NCI-H345 (cell line): ENCODE measurements at regions not wholly inside any gene's neighbourhood (a gene's known extent, or its start where the extent isn't known, plus 50 kb on each side); places are given as distances from the start of the nearest gene placed in this dataset.
"Not testable (repeated sequence)": the region's sequence is repeated elsewhere in the genome, so short reads cannot be mapped to it uniquely, and the experiment has no call there.

ENCODE experiments used
- DNase-seq: peaks from one replicate; lab custom pipeline; 2025; lab: John Stamatoyannopoulos, UW

- DNase-seq = peak; percentile 35
Observed at GRCh38 chr1:222865718-222866117, 50.9 kb downstream of the DISP1 start.

GRCh38 chr1:222867316-222867715 is 52.5 kb downstream of the DISP1 start:
- no peak for DNase-seq

GRCh38 chr1:222876182-222876581 is 61.3 kb downstream of the DISP1 start:
- no peak for DNase-seq

GRCh38 chr1:222877854-222878253 is 63.0 kb downstream of the DISP1 start:
- DNase-seq = no peak

DNA sequence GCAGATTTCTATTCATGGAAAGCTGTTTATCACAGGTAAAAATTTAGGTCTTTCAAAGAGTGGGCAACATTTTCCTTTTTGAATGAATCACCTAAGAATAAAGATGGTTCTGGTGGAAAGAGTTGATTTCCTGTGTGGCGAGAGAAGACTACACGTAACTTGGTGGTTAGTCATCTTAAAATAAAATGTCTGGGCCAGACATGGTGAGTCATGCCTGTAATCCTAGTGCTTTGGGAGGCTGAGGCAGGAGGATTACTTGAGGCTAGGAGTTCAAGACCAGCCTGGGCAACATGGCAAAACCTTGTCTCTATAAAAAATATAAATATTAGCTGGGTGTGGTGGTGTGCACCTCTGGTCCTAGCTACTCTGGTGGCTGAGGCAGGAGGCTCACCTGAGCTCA is 65.7 kb downstream of the DISP1 start:
- DNase-seq = no peak

GRCh38 chr1:222886194-222886854 is 71.5 kb downstream of the DISP1 start:
- no peak for DNase-seq

DNA sequence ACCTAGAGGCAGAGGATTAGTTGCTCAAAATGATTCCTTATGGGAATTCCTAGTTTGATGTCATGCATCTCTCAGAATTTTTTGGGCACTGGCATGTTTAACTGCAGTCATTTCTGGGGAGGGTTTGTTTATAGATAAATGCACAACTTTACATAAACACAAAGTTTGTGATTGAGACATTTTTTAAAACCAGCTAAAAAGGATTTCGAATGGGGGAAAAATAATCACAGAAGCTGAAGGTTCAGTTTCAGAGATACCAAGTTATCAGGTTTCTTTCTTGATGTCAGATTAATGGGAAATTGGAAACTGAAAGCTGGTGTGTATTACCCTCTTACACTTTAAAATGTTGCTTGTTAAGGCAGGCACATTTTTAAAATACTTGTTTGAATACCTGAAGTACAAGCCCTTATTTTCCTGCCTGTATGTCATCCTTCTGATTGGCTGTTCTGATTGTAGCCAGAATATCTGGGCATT is 72.1 kb downstream of the DISP1 start:
- DNase-seq = no peak

DNA sequence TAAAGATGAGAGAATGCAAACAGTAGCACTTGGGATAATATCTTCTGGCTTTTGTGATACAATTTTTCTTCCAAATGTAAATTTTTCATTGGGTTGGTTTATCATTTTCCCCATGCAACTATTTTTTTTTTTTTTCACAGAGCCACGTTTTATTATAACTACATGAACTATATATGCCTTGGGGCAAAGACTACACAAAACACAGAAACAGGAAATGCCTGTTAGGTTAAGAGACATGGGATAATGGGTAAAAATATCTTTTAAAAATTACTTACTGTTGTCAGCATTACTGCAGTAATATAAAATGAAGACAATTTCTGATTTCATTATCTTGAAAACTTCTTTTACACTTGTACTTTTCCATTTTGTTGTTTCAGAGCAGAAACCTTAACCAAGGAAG is 74.6 kb downstream of the DISP1 start:
- DNase-seq = no peak

GRCh38 chr1:222890716-222891115 is 75.9 kb downstream of the DISP1 start:
- DNase-seq = no peak

GRCh38 chr1:222891578-222891977 is 76.7 kb downstream of the DISP1 start:
- DNase-seq = no peak

- DNase-seq = no peak
Observed at GRCh38 chr1:222892137-222892769, 77.4 kb downstream of the DISP1 start.

GRCh38 chr1:222893255-222893654 is 78.4 kb downstream of the DISP1 start:
- no peak for DNase-seq

- DNase-seq = no peak
Observed at GRCh38 chr1:222894331-222894730, 79.5 kb downstream of the DISP1 start.

DNA sequence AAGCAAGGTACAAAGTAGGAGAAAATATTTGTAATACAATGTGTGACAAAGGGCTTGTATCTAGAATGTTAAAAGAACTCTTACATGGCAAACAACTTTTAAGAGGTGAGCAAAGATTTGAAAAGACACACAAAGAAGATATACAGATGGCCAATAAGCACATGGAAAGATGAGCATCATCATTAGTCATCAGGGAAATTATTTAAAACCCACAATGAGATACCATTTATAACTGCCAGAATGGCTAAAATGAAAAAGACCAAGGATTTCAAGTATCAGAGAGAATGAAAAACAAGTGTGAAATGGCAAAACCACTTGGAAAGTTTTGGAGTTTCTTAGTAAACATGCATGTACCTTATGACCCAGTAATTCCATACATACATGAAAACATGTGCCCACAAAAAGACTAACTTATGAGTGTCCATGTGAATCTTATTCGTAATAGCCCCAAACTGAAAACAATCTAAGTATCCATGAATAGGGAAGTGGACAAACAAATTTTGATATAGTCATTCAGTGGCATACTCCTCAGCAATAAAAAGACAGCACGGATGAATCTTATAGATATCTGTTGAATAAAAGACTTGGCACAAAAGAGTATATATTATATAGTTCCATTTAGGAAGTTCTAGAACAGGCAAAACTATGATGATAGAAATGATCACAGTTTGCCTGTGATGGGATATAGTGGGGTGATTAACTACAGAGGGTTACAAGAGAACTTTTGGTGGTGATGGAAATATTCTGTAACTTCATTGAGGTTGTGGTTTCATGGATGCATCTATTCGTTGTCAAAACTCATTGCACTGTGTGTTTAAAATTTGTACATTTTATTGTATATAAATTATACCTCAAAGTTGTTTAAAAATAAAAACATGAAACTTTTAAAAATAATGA is 82.0 kb downstream of the DISP1 start:
- no peak for DNase-seq

DNA sequence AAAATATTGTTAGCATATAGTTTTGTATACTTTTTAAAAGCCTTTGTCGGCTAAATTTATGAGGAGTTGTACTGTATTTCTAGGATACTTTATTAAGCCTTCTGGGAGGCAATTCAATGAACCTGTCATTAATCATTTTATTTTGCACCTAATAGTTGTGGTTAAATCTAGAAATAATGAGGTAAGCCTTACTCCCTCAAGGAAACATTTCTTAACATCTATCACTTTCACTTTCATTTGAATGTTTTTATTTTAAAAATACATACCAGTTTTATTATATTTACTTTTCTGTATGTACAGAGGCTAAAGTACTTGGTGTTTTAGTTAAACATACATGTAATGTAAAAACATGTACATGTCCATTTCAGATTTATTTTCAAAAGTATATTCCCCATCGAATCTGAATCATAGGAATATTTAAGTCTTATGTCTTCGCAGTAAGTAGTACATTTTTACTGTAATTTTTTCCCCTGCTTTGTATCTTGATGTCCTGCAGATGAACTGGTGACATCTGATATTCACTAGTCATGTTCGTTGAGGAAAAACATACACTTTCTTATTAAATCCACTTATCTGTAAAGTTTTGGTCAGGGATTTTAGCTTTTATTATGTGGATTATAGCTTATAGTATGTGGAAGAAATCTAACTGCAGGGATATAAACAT is 82.8 kb downstream of the DISP1 start:
- no peak for DNase-seq

DNA sequence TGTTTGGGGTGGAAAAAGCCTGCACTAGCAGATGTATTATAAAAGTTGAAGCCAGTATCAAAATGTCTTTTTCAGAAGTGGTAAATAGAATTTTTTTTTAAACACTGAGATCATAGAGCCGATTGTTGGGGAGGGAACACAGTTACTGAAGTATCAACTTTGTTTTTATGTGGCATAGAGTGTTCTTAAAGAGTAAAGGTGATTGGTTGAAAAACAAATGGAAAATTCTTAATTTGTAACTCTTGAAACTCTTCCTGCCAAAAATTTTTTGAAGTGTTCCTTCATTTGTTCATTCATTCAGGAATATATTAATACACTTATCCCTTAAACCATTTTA is 83.3 kb downstream of the DISP1 start:
- DNase-seq = no peak

GRCh38 chr1:222899471-222899870 is 84.6 kb downstream of the DISP1 start:
- DNase-seq = no peak

- no peak for DNase-seq
Observed at GRCh38 chr1:222904451-222904850, 89.6 kb downstream of the DISP1 start.

DNA sequence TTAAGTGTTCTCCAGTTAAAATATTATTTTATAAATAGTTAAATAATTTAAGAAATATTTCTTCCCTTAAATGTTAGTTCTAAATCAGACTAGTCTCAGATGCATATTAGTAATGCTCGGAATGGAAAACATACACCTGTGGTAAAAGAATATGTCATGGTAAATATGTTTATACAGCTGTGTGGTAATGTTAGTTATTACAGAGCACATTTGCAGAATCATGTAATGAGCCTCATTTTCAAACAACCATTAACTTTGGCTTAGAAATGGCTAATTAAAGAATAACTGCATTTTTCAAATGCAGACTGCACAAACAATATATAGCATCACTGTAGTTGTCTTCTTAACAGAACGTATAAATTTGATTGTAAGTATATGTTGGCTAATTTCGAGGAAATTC is 90.3 kb downstream of the DISP1 start:
- DNase-seq = no peak

DNA sequence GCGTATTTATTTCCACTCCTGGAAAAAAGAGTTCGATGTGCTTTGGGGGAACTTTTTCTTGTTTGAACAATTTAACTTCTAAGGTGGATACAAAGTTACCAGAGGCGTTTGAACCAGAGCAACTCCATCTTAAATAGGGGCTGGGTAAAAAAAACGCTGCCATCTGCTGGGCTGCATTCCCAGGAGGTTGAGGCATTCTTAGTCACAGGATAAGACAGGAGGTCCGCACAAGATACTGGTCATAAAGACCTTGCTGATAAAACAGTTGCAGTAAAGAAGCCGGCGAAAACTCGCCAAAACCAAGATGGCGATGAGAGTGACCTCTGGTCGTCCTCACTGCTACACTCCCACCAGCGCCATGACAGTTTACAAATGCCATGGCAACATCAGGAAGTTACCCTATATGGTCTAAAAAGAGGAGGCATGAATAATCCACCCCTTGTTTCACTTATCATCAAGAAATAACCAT is 91.5 kb downstream of the DISP1 start:
- DNase-seq = not testable (repeated sequence)

DNA sequence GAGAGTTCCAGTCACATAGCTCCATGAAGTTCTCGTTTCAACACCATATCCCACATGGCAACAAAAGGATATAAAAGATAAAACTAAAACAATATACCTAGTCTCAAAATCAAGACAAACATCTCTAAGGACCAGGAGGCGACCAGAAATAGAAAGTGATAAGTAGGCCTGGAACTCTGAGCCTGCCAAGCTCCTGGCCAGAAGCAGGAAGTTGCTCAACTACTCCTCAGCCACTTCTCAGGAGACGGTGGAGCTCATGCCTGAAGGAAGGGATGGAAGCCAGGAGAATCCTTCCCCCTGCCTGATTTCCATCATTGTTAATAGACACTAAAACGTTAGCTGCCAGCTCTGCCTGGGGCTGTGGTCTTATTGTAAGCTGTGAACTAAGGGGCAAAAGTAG is 94.7 kb downstream of the DISP1 start:
- DNase-seq = no peak

GRCh38 chr1:222910699-222911098 is 95.9 kb downstream of the DISP1 start:
- DNase-seq = no peak
